Activated effector memory CD4-positive, alpha-beta T cell treated with anti-CD3 and anti-CD28 coated beads, Interleukin-2, amount 50 U/mL, for 16 hours (primary cell): ENCODE measurements at regions not wholly inside any gene's neighbourhood (a gene's known extent, or its start where the extent isn't known, plus 50 kb on each side); places are given as distances from the start of the nearest gene placed in this dataset.
"Not testable (repeated sequence)": the region's sequence is repeated elsewhere in the genome, so short reads cannot be mapped to it uniquely, and the experiment has no call there.

ENCODE experiments used
- DNase-seq: peaks from one replicate; pipeline ENCODE4 v3.0.0-alpha.2; 2020

DNA sequence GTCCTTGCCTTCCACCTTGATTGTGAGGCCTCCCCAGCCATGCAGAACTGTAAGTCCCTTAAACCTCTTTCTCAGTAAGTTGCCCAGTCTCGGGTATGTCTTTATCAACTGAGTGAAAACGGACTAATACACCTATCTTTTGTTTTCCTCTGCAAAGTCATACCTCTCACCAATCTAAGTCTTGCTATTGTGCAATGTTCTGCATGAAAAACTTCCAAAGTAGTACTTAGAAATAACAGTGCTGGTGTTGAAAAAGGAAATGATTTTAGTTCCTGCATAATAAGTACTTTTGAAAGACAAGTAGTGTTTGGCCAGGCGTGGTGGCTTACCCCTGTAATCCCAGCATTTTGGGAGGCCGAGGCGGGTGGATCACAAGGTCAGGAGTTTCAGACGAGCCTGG, 573.5 kb downstream of the ANKRD50 start:
- DNase-seq, result no peak

DNA sequence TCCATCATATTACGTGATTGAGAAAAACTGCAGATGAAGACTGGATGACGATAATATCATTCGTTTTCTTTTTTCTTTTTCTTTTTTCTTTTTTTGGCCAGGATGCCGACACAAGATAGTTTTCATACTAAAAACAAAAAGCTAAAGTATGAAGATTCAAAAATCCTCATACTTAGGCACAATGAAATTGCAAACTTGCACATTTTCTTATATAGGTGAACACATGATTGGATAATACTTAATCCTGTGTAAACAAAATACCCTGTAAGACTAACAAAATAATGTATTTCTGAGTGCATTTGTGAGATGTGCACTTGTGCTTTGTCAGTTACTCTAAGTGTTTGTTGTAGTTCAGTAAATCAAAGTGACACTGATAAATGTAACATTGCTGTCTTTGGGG, 568.9 kb downstream of the ANKRD50 start:
- DNase-seq, result no peak

DNA sequence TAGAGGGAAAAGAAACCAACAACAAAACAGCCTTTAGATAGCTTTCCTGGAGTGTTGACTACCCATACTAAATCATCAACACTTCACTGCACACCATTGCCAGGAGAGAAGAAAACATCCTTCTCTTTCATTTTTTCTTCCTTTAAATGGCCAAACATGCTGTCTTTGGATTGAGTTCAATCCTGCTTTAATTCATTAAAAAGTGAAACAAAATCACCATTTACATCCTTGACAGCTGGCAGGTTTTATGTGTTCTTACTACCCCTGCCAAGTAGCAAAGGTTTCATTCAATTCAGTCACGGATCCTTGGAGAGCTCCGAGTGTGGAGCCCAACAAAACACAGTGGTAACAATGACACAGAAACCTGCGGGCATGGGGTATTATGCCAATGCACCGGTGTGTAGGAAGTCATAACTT, 568.3 kb downstream of the ANKRD50 start:
- no peak for DNase-seq

DNA sequence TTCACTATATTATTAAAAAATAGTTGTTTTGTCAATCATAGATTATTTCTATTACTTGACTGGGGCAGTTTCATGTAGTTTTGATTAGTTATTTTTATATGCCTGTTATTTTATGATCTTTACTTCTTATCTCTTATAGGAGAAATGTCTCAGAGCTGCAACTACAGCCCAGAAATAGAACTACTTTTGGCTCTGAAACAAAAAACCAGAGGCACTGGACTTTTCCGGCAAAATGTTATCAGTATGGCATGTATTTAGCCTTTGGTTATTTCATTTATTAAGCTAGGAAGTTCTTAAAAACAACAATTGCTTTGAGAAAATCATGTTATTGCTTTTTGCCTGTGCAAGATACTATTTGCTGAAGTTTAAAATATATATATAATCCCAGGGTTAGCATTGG, 566.5 kb downstream of the ANKRD50 start:
- DNase-seq, result no peak

DNA sequence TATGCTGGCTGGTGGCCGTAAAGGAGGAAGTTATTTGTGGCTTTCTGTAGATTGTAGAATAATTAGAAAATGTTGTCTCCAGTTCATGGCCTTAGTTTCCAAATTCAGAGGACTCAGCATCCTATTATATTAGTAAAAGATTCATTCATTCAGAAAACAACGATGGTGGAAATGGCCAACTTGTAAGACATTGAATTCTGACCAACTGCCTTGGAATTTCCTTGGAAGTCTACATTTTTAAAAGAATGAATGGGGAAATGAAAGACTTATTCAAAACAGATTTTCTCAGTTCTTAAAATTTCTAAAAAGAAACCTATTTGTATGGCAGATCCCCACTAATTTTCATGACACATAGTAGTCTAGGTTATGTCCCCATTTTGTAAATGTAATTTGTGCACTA, 561.5 kb downstream of the ANKRD50 start:
- no peak for DNase-seq

DNA sequence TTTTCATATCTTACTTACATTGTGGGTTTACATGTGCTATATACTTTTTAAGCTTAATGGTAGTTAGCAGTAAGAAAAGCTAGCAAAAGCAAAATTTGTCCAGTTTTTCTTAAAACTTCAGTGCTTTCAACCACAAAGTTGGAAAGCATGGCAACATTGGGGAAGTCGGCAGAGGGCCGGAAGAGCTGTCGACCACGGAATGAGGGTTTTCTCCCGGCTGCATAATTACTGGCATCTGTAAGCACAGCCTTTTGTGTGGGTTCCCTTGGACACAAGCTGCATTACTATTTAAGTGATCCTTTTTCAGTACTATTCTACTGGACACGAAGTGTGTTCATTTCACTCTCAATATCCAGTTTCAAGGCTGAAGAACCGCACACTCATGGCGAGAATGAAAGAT, 560.4 kb downstream of the ANKRD50 start:
- DNase-seq, result no peak

DNA sequence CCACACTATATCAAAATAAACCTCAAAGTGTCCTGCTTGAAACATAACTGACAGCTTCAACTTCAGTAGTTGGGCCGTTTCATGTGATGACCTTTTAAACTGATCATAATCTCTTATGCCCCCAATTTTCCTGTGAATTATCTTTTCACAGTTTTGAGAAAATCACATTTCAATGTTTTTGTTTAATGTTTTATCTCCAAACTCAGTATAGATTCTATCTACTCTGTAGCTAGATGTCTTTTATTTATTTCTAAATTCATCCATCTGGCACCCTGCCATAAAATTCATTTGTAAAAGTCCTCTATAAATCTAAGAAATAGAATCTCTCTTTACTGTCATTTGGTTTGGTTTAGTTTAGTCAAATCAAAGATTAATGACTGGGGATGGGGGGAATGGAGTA, 557.3 kb downstream of the ANKRD50 start:
- DNase-seq, result no peak

DNA sequence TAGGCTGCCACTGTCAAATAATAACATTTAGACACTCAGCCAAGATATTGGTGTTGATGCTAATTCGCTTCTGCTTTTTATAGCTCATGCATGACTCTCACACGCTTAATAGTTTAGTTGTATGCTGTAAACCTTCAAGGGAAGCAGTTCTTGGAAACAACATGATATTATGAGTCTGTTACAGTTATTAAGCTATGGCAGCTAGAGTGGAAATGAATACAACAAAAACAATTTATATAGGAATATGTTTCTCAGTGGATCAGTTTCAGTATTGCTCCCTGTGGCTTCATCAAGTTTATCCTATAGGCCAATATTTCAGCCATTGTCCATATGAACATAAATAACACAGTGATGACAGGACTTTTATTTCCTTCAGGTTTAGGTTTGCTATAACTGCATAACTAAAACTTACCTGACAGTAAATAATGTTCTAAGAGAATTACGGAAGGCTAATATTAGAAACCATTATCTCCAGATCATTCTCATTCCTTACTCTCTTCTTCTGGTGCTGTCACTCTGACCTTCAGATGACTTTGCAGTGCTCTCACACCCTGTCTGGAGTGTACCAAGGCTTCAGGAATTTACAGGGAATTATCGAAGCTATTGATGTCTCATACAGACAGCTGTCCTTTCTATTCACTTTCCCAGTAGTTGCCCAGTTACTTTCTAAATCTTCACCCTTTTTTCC, 555.0 kb downstream of the ANKRD50 start:
- DNase-seq, result no peak

DNA sequence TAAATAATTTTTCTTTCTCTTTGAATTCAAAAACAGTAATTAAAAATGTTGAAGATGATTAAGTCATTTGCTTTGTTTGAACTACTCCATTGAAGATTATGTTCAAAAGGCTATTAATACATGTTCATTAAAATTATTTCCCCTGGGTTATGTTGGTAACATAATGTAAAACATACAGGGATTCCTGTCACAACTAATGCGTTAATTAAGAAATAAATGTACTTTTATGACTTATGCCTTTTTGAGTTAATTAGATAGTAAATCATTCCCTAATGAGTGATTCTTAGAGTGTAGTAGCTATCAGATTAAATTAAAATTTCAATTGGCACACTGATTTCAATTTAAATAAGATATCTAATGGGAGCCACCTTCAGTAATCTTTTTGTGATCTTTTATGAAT, 549.1 kb downstream of the ANKRD50 start:
- DNase-seq, result no peak

DNA sequence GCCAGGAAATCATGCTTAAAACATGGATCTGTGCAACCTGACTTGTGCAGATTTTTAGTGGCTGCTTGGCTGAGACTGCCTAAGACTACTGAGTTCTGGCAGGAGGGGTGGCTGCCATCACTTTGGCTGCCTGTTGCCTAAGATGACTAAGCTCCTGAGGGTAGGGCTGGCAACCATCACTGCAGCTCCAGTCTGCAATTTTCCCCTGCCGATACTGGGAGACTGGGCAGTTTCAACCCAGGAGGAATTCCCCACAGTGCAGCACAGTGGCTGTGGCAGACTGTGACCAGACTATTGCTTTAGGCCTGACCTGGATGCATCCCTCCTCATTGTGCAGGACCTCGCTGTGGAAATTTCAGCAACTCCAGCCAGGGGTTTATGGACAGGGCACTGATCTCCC, 544.9 kb downstream of the ANKRD50 start:
- no peak for DNase-seq

DNA sequence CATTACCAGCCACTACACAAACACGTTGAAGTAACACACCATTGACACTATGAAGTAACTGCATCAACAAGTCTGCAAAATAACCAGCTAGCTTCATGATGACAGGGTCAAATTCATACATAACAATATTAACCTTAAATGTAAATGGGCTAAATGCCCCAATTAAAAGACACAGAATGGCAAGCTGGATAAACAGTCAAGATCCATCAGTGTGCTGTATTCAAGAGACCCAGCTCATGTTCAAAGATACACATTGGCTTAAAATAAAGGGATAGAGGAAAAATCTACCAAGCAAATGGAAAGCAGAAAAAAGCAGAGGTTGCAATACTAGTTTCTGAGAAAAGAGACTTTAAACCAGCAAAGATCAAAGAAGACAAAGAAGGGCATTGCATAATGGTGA, 543.0 kb downstream of the ANKRD50 start:
- DNase-seq, result not testable (repeated sequence)

DNA sequence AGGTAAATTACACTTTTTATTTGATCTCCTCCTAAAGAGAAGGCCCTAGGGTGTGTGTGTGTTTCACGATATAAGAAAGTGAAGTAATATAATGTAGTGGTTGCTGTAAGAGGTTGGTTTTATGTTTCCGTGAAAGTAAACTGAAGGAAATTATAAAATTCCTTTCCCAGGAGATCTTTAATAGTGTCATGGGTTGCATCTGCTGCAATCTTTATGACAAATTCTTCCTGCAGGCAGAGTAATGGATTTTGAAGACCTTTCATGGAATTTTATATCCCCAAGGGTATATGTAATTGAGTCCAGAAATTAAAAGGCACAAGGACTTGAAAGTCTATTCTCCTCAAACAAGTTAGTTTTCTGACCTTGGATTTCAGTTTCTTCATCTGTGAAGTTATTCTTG, 538.6 kb downstream of the ANKRD50 start:
- no peak for DNase-seq

DNA sequence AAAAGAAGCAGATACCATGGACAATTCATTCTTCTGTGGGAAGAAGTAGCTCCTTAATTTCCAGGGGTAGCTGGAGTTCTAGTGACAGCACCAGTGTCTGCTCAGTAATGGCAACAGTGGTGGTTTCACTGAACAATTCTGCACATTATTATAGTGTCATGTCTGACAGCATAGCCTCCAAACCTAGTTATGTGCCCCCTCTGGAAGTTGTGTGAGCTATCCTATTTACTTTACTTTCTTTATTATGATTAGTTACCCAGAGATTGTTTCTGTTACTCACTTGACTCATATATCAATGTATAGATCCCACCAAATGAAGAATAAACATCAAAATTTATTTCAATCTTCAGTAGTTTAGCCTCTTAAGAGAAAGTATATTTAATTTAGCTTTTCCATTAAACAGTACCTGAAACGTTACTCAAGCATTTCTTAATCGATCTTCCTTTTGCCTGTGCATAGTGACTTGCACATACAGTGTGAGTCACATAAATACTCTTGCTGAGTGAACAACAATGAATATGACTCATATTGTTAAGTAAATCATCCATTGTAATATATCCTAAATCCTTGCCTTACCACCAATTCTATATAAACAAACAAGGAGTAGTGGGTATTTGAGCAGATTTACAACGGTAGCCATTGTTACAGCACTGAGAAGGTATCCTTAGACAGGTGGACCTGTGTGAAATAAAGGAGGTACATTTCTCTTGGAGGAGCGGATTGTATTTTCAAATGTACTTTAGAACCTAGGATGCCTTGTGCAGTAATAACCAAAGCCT, 534.7 kb downstream of the ANKRD50 start:
- no peak for DNase-seq

DNA sequence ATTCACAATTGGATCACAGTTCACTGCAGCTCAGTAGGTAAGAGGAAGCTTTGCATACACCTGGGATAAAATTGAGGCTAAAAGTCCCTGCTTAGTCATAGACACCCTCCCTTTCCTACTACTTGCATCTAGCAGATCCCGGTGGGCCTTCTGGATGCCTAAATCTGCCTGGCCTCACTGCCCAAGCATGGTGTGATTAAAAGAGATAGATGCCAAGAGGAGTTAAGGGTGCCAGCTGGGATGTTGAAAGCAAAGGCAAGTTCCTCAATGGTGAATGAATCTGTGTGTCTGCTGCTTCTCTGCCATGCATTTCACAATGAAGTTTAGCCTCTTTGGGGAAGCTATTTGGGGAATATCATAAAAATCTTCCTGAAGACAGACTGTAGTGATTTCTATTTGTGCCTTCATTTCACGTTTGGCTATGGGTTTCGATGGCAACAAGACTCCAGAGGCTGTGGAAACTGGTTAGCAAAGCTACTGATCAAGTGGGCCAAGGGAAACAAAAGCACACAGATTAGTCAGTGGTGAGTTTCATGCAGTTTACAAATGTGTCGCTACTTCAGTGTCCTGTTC, 534.0 kb downstream of the ANKRD50 start:
- DNase-seq, result no peak

DNA sequence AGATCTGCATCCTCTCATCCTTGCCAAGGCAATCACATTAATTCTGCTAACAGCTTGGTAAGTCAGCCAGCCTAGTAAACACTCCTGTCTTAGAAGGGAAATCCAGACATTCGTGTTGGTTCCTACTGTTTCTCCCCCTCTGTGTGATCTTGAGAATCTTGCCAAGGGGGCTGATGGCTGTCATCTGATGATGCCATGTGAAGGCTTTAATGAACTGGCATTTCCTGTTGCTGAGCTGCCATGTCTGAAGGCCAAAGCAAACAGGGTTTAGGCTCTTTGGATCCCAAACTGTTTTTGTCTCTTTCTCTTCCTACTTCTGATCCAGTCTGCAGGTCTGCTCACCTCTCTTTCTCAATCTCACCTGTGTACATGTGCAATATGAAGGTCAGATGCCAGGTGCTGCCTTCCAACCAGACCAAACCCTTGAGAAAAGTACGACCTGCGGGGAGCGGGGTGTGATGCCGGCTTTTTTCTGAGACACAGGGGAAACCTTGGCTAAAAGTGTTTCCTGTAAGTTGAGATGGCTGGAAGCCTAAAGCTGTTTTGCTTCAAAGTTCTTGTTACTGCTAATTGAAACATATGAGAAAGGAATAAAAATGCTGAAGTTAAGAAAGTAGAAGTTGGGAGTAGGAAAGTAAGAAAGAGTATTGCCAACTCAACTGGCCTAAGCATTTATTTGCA, 532.9 kb downstream of the ANKRD50 start:
- DNase-seq, result no peak

DNA sequence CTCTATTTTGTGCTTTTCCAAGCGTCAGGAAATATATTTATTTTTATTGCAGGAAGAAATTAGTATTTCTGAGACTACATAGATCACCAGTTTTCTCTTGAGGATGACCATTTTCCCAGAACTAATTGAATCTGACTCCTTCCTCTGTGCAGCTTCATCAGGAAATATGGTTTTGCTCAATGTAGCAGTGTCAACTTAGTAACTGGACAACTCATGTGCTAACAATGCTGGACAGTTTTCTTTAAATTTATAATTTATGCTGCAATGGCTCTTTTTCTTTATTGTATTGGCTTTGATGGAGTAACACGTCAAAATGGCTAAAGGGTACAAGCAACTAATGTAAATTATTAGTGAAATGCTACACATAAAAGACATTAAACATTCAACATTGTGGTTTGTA, 531.5 kb downstream of the ANKRD50 start:
- no peak for DNase-seq

DNA sequence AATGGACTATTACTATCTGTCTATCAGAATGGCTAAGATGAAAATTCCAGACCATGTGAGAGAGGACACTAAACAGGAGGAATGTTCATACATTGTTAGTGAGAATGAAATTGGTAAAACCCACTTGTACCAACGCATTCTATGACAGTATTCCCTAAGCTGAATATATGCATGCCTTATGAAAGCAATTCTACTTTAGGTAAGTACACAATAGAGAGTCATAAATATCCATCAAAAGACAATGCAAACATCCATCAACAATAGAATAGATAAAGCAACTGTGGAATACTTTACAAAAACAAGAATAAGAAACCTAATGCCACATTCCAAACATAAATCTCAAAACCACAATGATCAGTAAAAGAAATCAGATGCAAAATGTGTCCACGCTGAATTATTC, 529.3 kb downstream of the ANKRD50 start:
- no peak for DNase-seq

DNA sequence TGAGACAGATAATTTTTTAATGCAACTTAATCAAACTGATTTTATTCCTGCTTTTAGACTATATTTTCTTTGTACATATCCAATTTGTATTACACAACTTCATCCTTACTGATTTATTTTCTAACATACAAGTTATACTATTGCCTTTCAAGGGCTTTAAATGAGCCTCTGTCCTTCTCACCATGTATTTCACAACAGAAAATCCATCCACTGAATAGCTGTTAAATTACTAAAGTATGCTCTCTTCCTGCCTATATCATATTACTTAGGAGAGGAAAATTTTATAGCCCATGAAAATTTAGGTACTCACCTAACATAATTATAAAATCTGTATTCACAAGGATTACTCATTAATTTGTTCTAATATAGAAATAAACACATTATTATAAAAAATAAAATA, 528.6 kb downstream of the ANKRD50 start:
- no peak for DNase-seq

DNA sequence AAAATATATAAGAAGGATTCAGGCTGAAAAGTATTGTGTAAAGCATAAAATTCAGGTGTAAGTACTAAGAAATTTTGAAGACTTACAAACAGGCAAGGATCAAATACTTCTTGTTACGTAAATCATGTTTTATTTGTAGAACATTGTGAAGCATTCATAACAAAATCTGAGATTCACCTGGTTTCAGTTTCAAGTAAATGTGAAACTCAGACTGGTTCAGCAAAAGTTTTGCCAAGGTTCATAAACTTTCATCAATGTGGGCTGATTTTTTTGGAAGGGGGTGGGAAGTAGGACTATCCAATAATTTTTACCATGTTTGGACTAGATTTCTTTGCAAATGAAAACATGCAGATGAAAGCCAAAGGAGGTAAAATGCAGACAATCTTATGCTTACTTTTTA, 527.7 kb downstream of the ANKRD50 start:
- DNase-seq, result no peak

DNA sequence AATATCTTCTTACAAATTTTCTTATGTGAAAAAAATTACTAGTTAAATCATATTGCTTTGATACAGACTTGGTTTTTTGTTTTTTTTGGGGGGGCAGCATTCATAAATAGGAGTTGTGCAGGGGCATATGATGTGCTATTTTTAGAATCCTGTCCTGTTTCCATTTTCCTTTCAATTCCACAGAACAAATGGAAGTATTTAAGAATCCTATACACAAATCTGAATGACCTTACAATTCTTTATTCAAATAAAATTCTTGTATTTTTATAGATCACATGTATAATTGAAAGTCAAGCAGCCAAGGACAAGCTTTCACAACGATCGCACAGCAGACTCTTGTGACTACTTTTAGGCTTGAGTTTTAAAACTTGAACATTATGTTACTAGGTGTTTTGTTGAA, 523.9 kb downstream of the ANKRD50 start:
- no peak for DNase-seq

DNA sequence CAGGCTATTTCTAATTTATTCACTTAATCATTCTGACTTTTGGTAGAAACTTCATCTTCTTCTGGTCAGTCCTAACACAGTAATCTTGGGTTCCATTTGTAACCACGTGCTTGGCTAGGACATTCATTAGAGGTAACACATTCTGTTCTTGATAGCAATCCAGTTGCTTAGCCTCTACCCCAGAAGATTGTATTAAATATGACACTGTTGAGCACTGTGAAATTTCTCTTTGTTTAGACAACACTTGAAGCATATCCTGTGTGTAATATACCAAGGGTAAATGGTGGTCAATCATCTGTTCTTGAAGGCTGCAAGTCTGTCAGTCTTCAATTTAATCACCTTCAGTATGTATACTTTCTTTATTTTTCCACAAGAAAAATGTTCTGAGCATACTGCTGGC, 523.0 kb downstream of the ANKRD50 start:
- no peak for DNase-seq

DNA sequence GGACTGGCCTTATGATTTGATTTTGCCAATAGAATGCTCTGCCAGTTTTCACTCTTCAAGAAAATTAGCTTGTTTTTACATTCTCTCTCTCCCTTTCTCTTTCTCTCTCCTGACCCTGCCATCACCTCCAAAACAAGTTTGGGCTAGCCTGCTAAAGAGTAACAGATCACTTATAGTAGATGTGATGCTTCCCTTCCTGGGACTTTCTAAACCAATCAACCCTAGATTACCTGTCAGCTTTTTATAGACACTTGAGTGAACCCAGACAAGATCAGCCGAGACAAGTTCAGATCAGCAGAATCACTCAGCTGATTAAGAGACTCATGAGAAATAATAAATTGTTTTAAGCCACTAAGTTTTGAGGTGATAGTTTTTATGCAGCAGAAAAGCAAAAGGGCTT, 521.2 kb downstream of the ANKRD50 start:
- DNase-seq, result no peak

DNA sequence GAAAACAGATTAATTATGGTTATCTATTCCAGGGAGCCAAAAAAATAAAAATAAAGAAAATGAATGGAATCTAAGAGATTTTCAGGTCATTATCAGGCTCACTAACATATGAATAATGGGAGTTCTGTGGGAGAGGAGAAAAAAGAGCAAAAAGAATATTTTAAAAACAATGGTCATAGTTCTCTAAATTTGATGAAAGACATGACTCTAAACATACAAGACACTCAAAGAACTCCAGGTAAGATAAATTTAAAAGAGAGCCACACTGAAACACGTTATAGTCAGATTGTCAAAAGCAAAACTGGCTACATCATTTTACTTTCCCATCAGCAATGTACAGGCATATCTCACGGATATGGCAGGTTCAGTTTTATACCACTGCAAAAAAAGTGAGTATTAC, 520.0 kb downstream of the ANKRD50 start:
- DNase-seq, result no peak

DNA sequence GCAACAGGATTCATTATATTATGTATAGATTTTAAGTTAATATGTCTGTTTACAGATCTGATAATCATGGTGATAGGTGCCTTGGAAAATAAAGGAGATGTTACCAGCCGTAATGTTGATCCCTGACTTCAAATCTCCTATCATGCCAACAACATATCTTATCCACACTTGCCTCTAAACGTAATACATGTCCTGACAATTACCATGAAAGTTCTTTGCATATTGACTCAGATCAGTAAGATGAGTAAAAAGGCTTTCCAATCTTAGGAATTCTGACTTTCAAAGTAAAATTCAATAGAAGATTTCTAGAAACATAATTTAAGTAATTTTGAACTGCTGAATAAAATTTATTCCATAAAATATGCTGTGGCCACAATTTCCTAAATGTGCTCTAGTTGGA, 513.3 kb downstream of the ANKRD50 start:
- no peak for DNase-seq
